ENCODE measurements at regions not wholly inside any gene's neighbourhood (a gene's known extent, or its start where the extent isn't known, plus 50 kb on each side); places are given as distances from the start of the nearest gene placed in this dataset.

DNA sequence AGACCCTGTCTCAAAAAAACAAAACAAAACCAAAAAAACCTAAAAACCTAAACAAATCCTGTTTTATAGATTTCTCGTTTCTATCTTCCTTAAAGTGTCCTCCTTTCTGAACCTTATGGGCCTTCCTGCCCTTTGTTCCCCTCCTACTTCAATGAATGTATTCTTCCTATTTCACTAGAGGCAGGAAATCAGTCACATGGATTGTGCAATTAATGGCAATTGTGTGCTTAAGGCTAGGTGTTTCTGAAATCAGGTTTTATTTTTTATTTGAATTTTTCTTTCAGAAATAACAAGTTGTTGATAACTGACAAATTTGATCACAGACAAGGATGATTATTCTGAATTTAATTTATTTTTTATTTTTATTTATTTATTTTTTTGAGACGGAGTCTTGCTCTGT lies 220.6 kb upstream of the SEMA6A start:
- Histone ChIP-seq H3K9ac (ENCODE audit: control insufficient read depth, insufficient read depth, low read length) (no peak overlapping the region), H3K27ac (ENCODE audit: control insufficient read depth, insufficient read depth) (no peak overlapping the region), H3K79me2 (ENCODE audit: control insufficient read depth, insufficient read depth, low read length) (no peaks in the 10 kb centered on the region), H3K4me1 (ENCODE audit: control insufficient read depth, insufficient read depth, low read length) (no peaks in the 10 kb centered on the region), H3K36me3 (ENCODE audit: control insufficient read depth in 2 of 2, insufficient read depth in 2 of 2, low read length in 1 of 2) (no peaks in the 10 kb centered on the region), H3K4me3 (no peak overlapping the region), H3K4me2 (ENCODE audit: control insufficient read depth, insufficient read depth) (no peak overlapping the region), H3K27me3 (replicated peaks in 1 of 2; ENCODE audit: control insufficient read depth in 2 of 2, insufficient read depth in 2 of 2, low read length in 1 of 2) (no peaks in the 10 kb centered on the region), H4K20me1 (ENCODE audit: control insufficient read depth, insufficient read depth) (no peaks in the 10 kb centered on the region), H2AFZ (ENCODE audit: control insufficient read depth, low read depth, low read length) (no peak overlapping the region), H3K9me3 (replicated peaks; ENCODE audit: control insufficient read depth, insufficient read depth, low read length) (no peaks in the 10 kb centered on the region)
- TF ChIP-seq MXI1 (IDR thresholded peaks at IDR 0.05; ENCODE audit: low read depth, low read length) (no peak), ATF7 (IDR thresholded peaks at IDR 0.05; ENCODE audit: low read depth) (no peak), IRF4 (IDR thresholded peaks at IDR 0.05; ENCODE audit: low read depth, low read length) (no peak), JUNB (IDR thresholded peaks at IDR 0.05) (no peak), SUZ12 (IDR thresholded peaks at IDR 0.05; ENCODE audit: unreplicated experiment) (no peak), SREBF2 (IDR thresholded peaks at IDR 0.05; ENCODE audit: low read length) (no peak), SP1 (IDR thresholded peaks at IDR 0.05; ENCODE audit: low read depth, low read length) (no peak), NR2C1 (IDR thresholded peaks at IDR 0.05) (no peak), EZH2 (IDR thresholded peaks at IDR 0.05; ENCODE audit: borderline replicate concordance, control insufficient read depth, low read depth, low read length) (no peak), MYC (IDR thresholded peaks at IDR 0.05; ENCODE audit: insufficient read depth, insufficient read length, insufficient replicate concordance, low read length, severe bottlenecking) (no peak), BRCA1 (IDR thresholded peaks at IDR 0.05; ENCODE audit: low read depth, low read length) (no peak), SREBF1 (IDR thresholded peaks at IDR 0.05; ENCODE audit: low read length) (no peak), SMAD5 (IDR thresholded peaks at IDR 0.05; ENCODE audit: low read depth) (no peak), DPF2 (IDR thresholded peaks at IDR 0.05) (no peak), RAD21 (IDR thresholded peaks at IDR 0.05; ENCODE audit: insufficient read depth, low read depth, low read length) (no peak), MTA3 (IDR thresholded peaks at IDR 0.05; ENCODE audit: borderline replicate concordance, low read length) (no peak)
- TF ChIP-seq, protein P1, sequence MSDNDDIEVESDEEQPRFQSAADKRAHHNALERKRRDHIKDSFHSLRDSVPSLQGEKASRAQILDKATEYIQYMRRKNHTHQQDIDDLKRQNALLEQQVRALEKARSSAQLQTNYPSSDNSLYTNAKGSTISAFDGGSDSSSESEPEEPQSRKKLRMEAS (IDR thresholded peaks at IDR 0.05; ENCODE audit: low read depth, low read length), result no peak
- TF ChIP-seq, protein P2, sequence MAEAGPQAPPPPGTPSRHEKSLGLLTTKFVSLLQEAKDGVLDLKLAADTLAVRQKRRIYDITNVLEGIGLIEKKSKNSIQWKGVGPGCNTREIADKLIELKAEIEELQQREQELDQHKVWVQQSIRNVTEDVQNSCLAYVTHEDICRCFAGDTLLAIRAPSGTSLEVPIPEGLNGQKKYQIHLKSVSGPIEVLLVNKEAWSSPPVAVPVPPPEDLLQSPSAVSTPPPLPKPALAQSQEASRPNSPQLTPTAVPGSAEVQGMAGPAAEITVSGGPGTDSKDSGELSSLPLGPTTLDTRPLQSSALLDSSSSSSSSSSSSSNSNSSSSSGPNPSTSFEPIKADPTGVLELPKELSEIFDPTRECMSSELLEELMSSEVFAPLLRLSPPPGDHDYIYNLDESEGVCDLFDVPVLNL (IDR thresholded peaks at IDR 0.05; ENCODE audit: low read depth, low read length), result no peak
- TF ChIP-seq, protein P3, sequence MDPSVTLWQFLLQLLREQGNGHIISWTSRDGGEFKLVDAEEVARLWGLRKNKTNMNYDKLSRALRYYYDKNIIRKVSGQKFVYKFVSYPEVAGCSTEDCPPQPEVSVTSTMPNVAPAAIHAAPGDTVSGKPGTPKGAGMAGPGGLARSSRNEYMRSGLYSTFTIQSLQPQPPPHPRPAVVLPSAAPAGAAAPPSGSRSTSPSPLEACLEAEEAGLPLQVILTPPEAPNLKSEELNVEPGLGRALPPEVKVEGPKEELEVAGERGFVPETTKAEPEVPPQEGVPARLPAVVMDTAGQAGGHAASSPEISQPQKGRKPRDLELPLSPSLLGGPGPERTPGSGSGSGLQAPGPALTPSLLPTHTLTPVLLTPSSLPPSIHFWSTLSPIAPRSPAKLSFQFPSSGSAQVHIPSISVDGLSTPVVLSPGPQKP (IDR thresholded peaks at IDR 0.05; ENCODE audit: low read depth, low read length), result no peak
- FAIRE-seq, result no peak
- no TSS peak for BruUV-seq (replicated peaks)
- RAD21 ChIA-PET (ENCODE audit: unreplicated experiment), result interaction anchor here (1.1 kb wide), 1 partner anchor 9 kb away, joined by 4 read pairs; no protein-coding TSS in a partner anchor
- intact Hi-C loops (cut with micrococcal nuclease; ENCODE audit: unreplicated experiment), result no loop called here
- ATAC-seq, result no peak
- in situ Hi-C loops (cut with MboI), result no loop called here
- POLR2A ChIA-PET, result no interaction called here
- WGBS (ENCODE audit: insufficient coverage, insufficient replicate concordance, low lambda C conversion rate, missing lambda C conversion rate), result 47% methylated on average over 2 of the region's 2 CpGs
- SMC1A ChIA-PET (ENCODE audit: uncharacterized antibody, unreplicated experiment), result interaction anchor here (0.8 kb wide), 1 partner anchor 14 kb away, joined by 4 read pairs; no protein-coding TSS in a partner anchor
- CTCF ChIA-PET, result interaction anchor here (0.7 kb wide), 1 partner anchor 524 kb away, joined by 3 read pairs; no protein-coding TSS in a partner anchor
- DNase-seq (ENCODE audit: low read depth, low spot score), result no peak

Measured in GM12878 (cell line).